Motor neuron (in vitro differentiated cells): ENCODE measurements at regions not wholly inside any gene's neighbourhood (a gene's known extent, or its start where the extent isn't known, plus 50 kb on each side); places are given as distances from the start of the nearest gene placed in this dataset.
A peak's percentile ranks its signal among the peaks of the same experiment; 100 is the strongest.

Experiments used
- ATAC-seq, 8 experiments: fragments of 200-7000 bp; cut with Tn5 transposase; replicated peaks in 6 of 8; 2 replicates each; pipeline ENCODE4 v1.8.0; 2021; ENCODE audit warnings: mild to moderate bottlenecking in 8 of 8, moderate library complexity in 8 of 8
- H3K27ac ChIP-seq, 2 donors: fragments of 250-450 bp; sonication (Bioruptor Pico); 2 replicates each; pipeline ENCODE4 v1.9.0; 2021; ENCODE audit warnings: antibody characterized with exemption in 2 of 2, mild to moderate bottlenecking in 2 of 2, moderate library complexity in 1 of 2
- H3K4me1 ChIP-seq, 2 donors: fragments of 250-450 bp; sonication (Bioruptor Pico); replicated peaks in 1 of 2; 2 replicates each; pipeline ENCODE4 v1.6.1; 2021; ENCODE audit warnings: antibody characterized with exemption in 2 of 2, mild to moderate bottlenecking in 2 of 2, moderate library complexity in 1 of 2
- H3K4me3 ChIP-seq, 5 donors: fragments of 250-450 bp; sonication (Bioruptor Pico); 2 replicates each; pipeline ENCODE4 v1.9.0; 2021; ENCODE audit warnings: antibody characterized with exemption in 5 of 5, mild to moderate bottlenecking in 5 of 5, moderate library complexity in 4 of 5
- WGBS, 10 experiments: fragments of 450-650 bp; shearing (Covaris generic); methylation state at CpG; one replicate each; pipeline ENCODE4 v1.0.0; 2022; 5-methylcytosine and 5-hydroxymethylcytosine counted together
- in situ Hi-C, 9 experiments: fragments of 400-800 bp; cut with MboI; loops; one replicate each; pipeline ENCODE4 v1.15.0; 2021; ENCODE audit warnings: low sequenced_read_pairs in 9 of 9, low pct_unique_long_range_greater_than_20kb in 2 of 9; ENCODE audit not compliant: unreplicated experiment in 9 of 9

DNA sequence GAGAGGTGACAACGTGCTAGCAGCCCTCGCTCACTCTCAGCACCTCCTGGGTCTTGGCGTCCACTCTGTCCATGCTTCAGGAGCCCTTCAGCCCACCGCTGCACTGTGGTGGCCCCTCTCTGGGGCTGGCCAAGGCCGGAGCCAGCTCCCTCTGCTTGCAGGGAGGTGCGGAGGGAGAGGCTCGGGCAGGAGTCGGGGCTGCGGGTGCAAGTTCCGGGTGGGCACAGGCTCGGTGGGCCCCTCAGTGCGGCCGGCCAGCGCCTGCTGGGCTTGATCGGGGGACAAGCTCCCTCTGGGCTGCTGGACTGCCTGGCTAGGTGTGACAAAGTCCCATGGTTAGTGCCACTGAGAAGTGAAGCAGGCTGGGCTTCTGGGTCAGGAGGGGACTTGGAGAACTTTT lies 245.8 kb downstream of the JRKL start:
- Histone ChIP-seq H3K4me3 (no peak overlapping the region), H3K27ac (no peak overlapping the region), H3K4me1 (no peaks in the 10 kb centered on the region)
- 20 to 100% (median 58%) methylated on average over 1 to 9 of the region's 15 CpGs; no CpG with 5 or more reads in 4 of the 10 experiments for WGBS, 10 experiments
- in situ Hi-C loops = no loop called here
- no peak for ATAC-seq

- no peak for ATAC-seq
- H3K27ac ChIP-seq = no peak overlapping the region
- no peak overlapping the region for H3K4me3 ChIP-seq
- 0 to 88% (median 74%) methylated on average over 1 to 2 of the region's 2 CpGs; no CpG with 5 or more reads in 1 of the 10 experiments for WGBS, 10 experiments
- H3K4me1 ChIP-seq = no peaks in the 10 kb centered on the region
- in situ Hi-C loops = no loop called here
These were observed 251.4 kb downstream of the JRKL start for GRCh38 chr11:96641261-96641660.

DNA sequence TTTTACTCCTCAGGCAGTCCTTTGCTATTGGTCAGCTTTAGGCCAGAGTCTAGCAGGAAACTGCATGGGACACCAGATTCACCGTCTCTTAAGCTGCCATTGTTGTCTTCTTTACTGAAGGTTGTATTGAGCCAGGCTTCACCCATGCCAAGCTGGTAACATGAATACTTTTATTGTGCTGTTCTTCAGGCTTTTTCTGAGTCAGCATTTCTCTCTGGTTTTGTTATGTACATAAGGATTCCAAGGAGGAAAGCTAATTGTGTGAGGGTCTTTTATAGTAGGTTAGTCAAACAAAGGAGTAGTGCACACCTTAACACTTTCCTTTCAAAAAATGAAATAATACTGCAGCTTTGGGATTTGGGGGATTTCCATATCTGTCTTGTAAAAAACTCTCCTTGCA lies 252.8 kb downstream of the JRKL start:
- in situ Hi-C loops = no loop called here
- Histone ChIP-seq H3K4me3 (no peak overlapping the region), H3K27ac (no peak overlapping the region), H3K4me1 (peaks cover 0 to 4% of the 10 kb centered on the region in 2 donors)
- WGBS, 10 experiments = 14 to 90% (median 73%) methylated on average over 1 of the region's 1 CpG; no CpG with 5 or more reads in 4 of the 10 experiments
- ATAC-seq = no peak

GRCh38 chr11:96643173-96643572 lies 253.4 kb downstream of the JRKL start:
- Histone ChIP-seq H3K4me1 (peaks cover 0 to 10% of the 10 kb centered on the region in 2 donors), H3K27ac (no peak overlapping the region), H3K4me3 (no peak overlapping the region)
- in situ Hi-C loops = no loop called here
- no peak for ATAC-seq
- WGBS, 10 experiments = 0 to 100% (median 53%) methylated on average over 1 to 5 of the region's 5 CpGs; no CpG with 5 or more reads in 4 of the 10 experiments

- ATAC-seq = no peak
- 0 to 75% (median 46%) methylated on average over 1 to 5 of the region's 5 CpGs for WGBS, 10 experiments
- no peak overlapping the region for H3K4me3 ChIP-seq
- H3K4me1 ChIP-seq = peaks cover 0 to 21% of the 10 kb centered on the region in 2 donors
- in situ Hi-C loops = no loop called here
- no peak overlapping the region for H3K27ac ChIP-seq
These were observed 257.8 kb downstream of the JRKL start for GRCh38 chr11:96647621-96648020.

DNA sequence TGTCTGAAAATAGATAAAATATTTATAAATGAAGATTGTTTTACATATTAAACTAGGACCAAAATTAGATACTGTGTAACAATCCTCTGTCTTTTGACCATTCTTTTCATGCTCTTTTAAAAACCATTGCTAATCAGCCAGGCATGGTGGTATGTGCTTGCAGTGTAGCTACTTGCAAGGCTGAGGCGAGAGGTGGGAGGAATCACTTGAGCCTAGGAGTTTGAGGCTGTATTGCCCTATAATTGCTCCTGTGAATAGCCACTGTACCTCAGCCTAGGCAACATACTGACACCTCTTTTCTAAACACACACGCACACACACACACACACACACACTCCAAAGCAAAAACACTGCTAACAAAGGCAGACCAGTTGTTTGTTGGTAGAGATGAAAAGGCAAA lies 259.2 kb downstream of the JRKL start:
- in situ Hi-C loops = no loop called here
- Histone ChIP-seq H3K4me1 (peaks cover 0 to 21% of the 10 kb centered on the region in 2 donors), H3K27ac (no peak overlapping the region), H3K4me3 (no peak overlapping the region)
- ATAC-seq = peak in 1 of 8 experiments; percentile 34
- WGBS, 10 experiments = 0 to 86% (median 76%) methylated on average over 1 to 2 of the region's 2 CpGs; no CpG with 5 or more reads in 6 of the 10 experiments

GRCh38 chr11:96652516-96652915 lies 262.7 kb downstream of the JRKL start:
- no peak for ATAC-seq
- no peak overlapping the region for H3K4me3 ChIP-seq
- 0 to 100% (median 50%) methylated on average over 1 to 2 of the region's 2 CpGs; no CpG with 5 or more reads in 1 of the 10 experiments for WGBS, 10 experiments
- peaks cover 0 to 17% of the 10 kb centered on the region in 2 donors for H3K4me1 ChIP-seq
- in situ Hi-C loops = no loop called here
- H3K27ac ChIP-seq = no peak overlapping the region

- Histone ChIP-seq H3K4me3 (no peak overlapping the region), H3K4me1 (no peaks in the 10 kb centered on the region), H3K27ac (no peak overlapping the region)
- no peak for ATAC-seq
- in situ Hi-C loops = no loop called here
- 0 to 92% (median 40%) methylated on average over 1 to 2 of the region's 2 CpGs; no CpG with 5 or more reads in 1 of the 10 experiments for WGBS, 10 experiments
These were observed 265.7 kb downstream of the JRKL start for GRCh38 chr11:96655474-96655873.

GRCh38 chr11:96658436-96658835 lies 268.6 kb downstream of the JRKL start:
- in situ Hi-C loops = no loop called here

DNA sequence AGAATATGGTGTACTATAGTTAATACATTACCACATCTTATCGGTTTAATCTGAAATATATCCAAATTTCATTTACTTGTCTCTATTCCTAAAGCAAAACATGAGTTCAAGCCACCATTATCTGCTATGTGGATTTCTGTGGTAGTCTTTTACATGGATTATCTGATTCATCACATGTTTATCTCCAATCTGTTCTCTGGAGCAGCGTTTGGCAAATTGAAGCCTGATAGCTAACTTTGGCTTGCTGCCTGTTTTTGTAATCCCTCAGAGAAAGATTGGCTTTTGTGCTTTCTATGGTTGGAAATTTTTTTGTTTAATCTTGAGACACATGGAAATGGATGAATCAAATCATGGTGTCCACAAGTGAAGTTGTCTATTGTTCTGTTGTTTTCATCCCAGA lies 274.3 kb downstream of the JRKL start:
- WGBS, 10 experiments = 25 to 100% (median 93%) methylated on average over 1 to 2 of the region's 2 CpGs
- H3K27ac ChIP-seq = no peak overlapping the region
- in situ Hi-C loops = no loop called here
- no peak overlapping the region for H3K4me3 ChIP-seq
- no peaks in the 10 kb centered on the region for H3K4me1 ChIP-seq
- ATAC-seq = no peak

More at GRCh38 chr11:96658436-96658835, 268.6 kb downstream of the JRKL start:
- Histone ChIP-seq H3K4me3 (no peak overlapping the region), H3K4me1 (no peaks in the 10 kb centered on the region), H3K27ac (no peak overlapping the region)
- 17 to 100% (median 68%) methylated on average over 3 to 5 of the region's 5 CpGs for WGBS, 10 experiments
- ATAC-seq = no peak

GRCh38 chr11:96680211-96681018 lies 290.6 kb downstream of the JRKL start:
- WGBS, 10 experiments = 0 to 92% (median 68%) methylated on average over 2 to 5 of the region's 5 CpGs; no CpG with 5 or more reads in 1 of the 10 experiments
- Histone ChIP-seq H3K4me3 (no peak overlapping the region), H3K4me1 (peaks cover 13 to 22% of the 10 kb centered on the region in 2 donors), H3K27ac (peak overlapping the region in 1 of 2 donors; percentile 39)
- peak in 2 of 8 experiments; percentile 55 to 62 for ATAC-seq
- in situ Hi-C loops = no loop called here

DNA sequence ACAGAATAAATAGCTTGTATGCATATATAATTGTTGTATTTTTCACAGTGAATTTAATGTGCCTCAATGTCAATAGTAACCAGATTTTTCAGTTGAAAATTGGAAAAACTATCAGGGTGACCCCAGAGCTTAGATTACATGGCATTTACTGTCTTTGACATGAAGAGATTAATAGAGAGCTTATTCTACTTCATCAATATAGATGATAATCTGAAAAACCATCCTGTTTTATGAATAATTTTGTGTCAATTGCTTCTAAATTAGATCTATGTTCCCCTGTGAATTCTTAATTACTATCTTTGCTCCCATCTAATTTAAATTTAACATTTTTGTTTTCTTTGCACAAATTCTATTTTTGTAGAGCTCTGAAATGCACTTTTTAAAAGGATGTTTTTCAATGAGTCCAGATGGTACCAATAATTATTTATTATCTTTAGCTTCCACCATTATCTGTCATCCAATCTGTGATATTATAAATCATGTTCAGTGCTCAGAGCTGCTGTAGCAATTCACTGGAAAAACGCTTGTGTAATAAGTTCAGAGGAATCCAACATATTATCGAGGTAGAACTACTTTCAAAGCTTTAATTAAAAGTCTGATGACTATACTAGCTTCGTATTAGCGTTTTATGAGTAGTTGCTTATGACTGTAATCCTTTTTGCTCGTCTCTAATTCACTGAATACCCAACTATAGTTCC lies 291.4 kb downstream of the JRKL start:
- ATAC-seq = peak in 3 of 8 experiments; percentile 44 to 86 (median 78)
- 0 to 72% (median 47%) methylated on average over 1 to 5 of the region's 5 CpGs for WGBS, 10 experiments
- peaks cover 13 to 22% of the 10 kb centered on the region in 2 donors for H3K4me1 ChIP-seq
- in situ Hi-C loops = no loop called here
- no peak overlapping the region for H3K4me3 ChIP-seq
- H3K27ac ChIP-seq = no peak overlapping the region

DNA sequence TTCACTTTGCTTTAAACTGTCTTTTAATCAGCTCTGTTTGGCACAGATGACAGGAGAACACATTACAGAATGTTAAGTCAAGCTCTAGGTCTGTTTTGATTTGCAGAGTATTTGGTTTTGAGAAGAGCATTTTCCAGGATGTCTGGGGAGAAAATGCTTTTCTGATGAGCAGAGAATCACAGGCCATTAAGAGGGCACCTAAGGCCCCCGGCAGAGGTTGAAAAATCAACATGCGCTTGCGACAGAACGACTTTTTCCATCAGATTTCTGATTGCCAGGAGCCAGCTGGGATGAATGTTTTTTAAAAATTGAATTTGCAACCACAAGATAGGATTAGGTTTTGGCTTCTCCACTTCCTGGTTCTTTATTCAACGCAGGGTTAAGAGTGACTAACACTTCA lies 304.5 kb downstream of the JRKL start:
- no peaks in the 10 kb centered on the region for H3K4me1 ChIP-seq
- no peak for ATAC-seq
- H3K4me3 ChIP-seq = no peak overlapping the region
- H3K27ac ChIP-seq = no peak overlapping the region
- in situ Hi-C loops = no loop called here
- WGBS, 10 experiments = 0 to 96% (median 71%) methylated on average over 1 to 5 of the region's 5 CpGs; no CpG with 5 or more reads in 2 of the 10 experiments
